GM12872 (cell line): ENCODE measurements at regions not wholly inside any gene's neighbourhood (a gene's known extent, or its start where the extent isn't known, plus 50 kb on each side); places are given as distances from the start of the nearest gene placed in this dataset.

Experiments
- TF ChIP-seq, protein P1 (sequence below): IDR thresholded peaks from 3 replicates; pipeline ENCODE4 v1.5.1; 2011; ENCODE audit warnings: low read depth, mild to moderate bottlenecking, low read length, moderate library complexity; ENCODE audit not compliant: insufficient read depth

DNA sequence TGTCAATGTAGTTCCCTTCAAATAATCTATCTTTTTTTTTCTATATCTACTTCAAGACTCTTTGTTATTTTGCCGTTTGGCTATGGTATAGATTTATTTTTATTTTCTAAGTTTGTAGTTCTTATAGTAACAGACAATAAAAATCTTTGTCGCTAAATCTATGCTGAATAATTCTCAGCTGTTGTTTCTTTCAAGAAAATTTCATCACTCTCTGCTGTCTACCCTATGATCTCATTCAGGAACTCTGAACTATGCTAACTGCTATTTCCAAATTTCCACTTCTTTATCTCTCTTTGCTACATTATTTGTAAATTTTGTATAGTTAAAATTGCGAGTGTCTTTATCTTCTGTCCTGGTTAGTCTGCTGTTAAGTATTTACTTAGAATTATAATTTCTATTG, 353.6 kb downstream of the LRFN5 start:
- TF ChIP-seq, protein P1, sequence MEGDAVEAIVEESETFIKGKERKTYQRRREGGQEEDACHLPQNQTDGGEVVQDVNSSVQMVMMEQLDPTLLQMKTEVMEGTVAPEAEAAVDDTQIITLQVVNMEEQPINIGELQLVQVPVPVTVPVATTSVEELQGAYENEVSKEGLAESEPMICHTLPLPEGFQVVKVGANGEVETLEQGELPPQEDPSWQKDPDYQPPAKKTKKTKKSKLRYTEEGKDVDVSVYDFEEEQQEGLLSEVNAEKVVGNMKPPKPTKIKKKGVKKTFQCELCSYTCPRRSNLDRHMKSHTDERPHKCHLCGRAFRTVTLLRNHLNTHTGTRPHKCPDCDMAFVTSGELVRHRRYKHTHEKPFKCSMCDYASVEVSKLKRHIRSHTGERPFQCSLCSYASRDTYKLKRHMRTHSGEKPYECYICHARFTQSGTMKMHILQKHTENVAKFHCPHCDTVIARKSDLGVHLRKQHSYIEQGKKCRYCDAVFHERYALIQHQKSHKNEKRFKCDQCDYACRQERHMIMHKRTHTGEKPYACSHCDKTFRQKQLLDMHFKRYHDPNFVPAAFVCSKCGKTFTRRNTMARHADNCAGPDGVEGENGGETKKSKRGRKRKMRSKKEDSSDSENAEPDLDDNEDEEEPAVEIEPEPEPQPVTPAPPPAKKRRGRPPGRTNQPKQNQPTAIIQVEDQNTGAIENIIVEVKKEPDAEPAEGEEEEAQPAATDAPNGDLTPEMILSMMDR: no peak

DNA sequence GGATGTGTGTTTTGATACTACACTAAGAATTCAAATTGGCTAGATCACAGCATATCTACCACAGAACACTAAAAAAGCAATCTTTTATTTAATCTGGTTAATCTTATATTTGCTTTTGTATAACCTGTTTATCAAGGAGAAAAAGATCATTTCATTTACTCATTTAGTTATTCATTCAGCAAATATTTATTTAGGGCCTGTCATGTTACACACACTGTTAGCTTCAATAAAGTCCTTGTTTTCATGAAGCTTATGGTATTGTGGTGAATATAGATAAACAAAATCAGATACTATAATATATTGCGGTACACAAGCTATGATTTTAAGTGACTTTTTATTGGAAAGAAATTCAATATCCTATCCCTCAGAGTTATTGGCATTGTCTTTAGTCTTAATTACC, 350.8 kb downstream of the LRFN5 start:
- TF ChIP-seq, protein P1: no peak
